HG02885 (cell line): ENCODE measurements at regions not wholly inside any gene's neighbourhood (a gene's known extent, or its start where the extent isn't known, plus 50 kb on each side); places are given as distances from the start of the nearest gene placed in this dataset.
"Not testable (repeated sequence)": the region's sequence is repeated elsewhere in the genome, so short reads cannot be mapped to it uniquely, and the experiment has no call there.

Source experiments
- ATAC-seq: cut with Tn5 transposase; IDR thresholded peaks from one replicate; pipeline ENCODE4 v1.9.1; 2021; ENCODE audit warnings: mild to moderate bottlenecking; ENCODE audit not compliant: unreplicated experiment, poor library complexity

- peak; percentile 77 for ATAC-seq
These were observed 253.1 kb upstream of the ADGRL4 start for GRCh38 chr1:79259390-79260336.

- no peak for ATAC-seq
These were observed 248.9 kb upstream of the ADGRL4 start for GRCh38 chr1:79255421-79255820.

GRCh38 chr1:79252598-79252997, 246.1 kb upstream of the ADGRL4 start:
- ATAC-seq: no peak

- ATAC-seq: no peak
These were observed 233.3 kb upstream of the ADGRL4 start for GRCh38 chr1:79239840-79240239.

- ATAC-seq: no peak
These were observed 228.9 kb upstream of the ADGRL4 start for GRCh38 chr1:79235301-79236002.

GRCh38 chr1:79232818-79233217, 226.3 kb upstream of the ADGRL4 start:
- ATAC-seq: no peak

- not testable (repeated sequence) for ATAC-seq
These were observed 224.2 kb upstream of the ADGRL4 start for GRCh38 chr1:79230751-79231150.

- ATAC-seq: no peak
These were observed 220.4 kb upstream of the ADGRL4 start for GRCh38 chr1:79226963-79227362.

- no peak for ATAC-seq
These were observed 218.0 kb upstream of the ADGRL4 start for GRCh38 chr1:79224537-79224936.

- no peak for ATAC-seq
These were observed 214.0 kb upstream of the ADGRL4 start for GRCh38 chr1:79220509-79220908.

- no peak for ATAC-seq
These were observed 208.8 kb upstream of the ADGRL4 start for GRCh38 chr1:79215311-79215710.

- ATAC-seq: no peak
These were observed 201.3 kb upstream of the ADGRL4 start for GRCh38 chr1:79207786-79208185.

- ATAC-seq: no peak
These were observed 200.8 kb upstream of the ADGRL4 start for GRCh38 chr1:79207331-79207730.

GRCh38 chr1:79204779-79205479, 198.4 kb upstream of the ADGRL4 start:
- ATAC-seq: no peak

- ATAC-seq: no peak
These were observed 192.3 kb upstream of the ADGRL4 start for GRCh38 chr1:79198832-79199231.

GRCh38 chr1:79197421-79197820, 190.9 kb upstream of the ADGRL4 start:
- no peak for ATAC-seq

- ATAC-seq: no peak
These were observed 189.7 kb upstream of the ADGRL4 start for GRCh38 chr1:79196211-79196610.

- ATAC-seq: peak; percentile 49
These were observed 186.9 kb upstream of the ADGRL4 start for GRCh38 chr1:79193211-79194079.

- peak; percentile 51 for ATAC-seq
These were observed 183.5 kb upstream of the ADGRL4 start for GRCh38 chr1:79190074-79190473.

GRCh38 chr1:79188337-79188736, 181.8 kb upstream of the ADGRL4 start:
- ATAC-seq: peak; percentile 41
